ENCODE measurements at regions not wholly inside any gene's neighbourhood (a gene's known extent, or its start where the extent isn't known, plus 50 kb on each side); places are given as distances from the start of the nearest gene placed in this dataset.

- H3K27me3 ChIP-seq, result no peaks in the 10 kb centered on the region
- TF ChIP-seq Cebpa-rat (IDR thresholded peaks at IDR 0.05), result no peak
- peaks cover 0 to 16% (median 7%) of the 10 kb centered on the region in 11 experiments; a peak in 8 of 22 replicates for H3K9me3 ChIP-seq (replicated peaks in 1 of 11)
- no peaks in the 10 kb centered on the region for H4K20me1 ChIP-seq
- H3K36me3 ChIP-seq, result no peaks in the 10 kb centered on the region
- H3K4me3 ChIP-seq, result no peak overlapping the region
- H3K4me1 ChIP-seq, result peaks cover 0 to 3% (median 0%) of the 10 kb centered on the region in 10 experiments; a peak in 2 of 20 replicates
- no peak overlapping the region for H3K27ac ChIP-seq
- H3K9ac ChIP-seq, result no peak overlapping the region
- H3K4me2 ChIP-seq, result no peak overlapping the region
Measured at GRCh38 chr3:94978084-94978483, 915.2 kb downstream of the NSUN3 start.

- Histone ChIP-seq H3K9ac (no peak overlapping the region), H3K27ac (no peak overlapping the region), H3K4me3 (no peak overlapping the region), H3K36me3 (no peaks in the 10 kb centered on the region), H3K27me3 (no peaks in the 10 kb centered on the region), H3K4me1 (no peaks in the 10 kb centered on the region), H4K20me1 (no peaks in the 10 kb centered on the region), H3K9me3 (replicated peaks in 1 of 11) (peaks cover 0 to 6% (median 3%) of the 10 kb centered on the region in 11 experiments; a peak in 6 of 22 replicates), H3K4me2 (no peak overlapping the region)
- TF ChIP-seq Cebpa-rat (IDR thresholded peaks at IDR 0.05), result no peak
Measured at GRCh38 chr3:94985778-94986177, 922.9 kb downstream of the NSUN3 start.

- H3K4me3 ChIP-seq, result no peak overlapping the region
- H3K27me3 ChIP-seq, result no peaks in the 10 kb centered on the region
- no peak overlapping the region for H3K9ac ChIP-seq
- no peaks in the 10 kb centered on the region for H4K20me1 ChIP-seq
- peak overlapping the region in 3 of 11 experiments; percentile 58 to 70 (median 60); a peak in 3 of 22 replicates for H3K4me2 ChIP-seq
- no peaks in the 10 kb centered on the region for H3K9me3 ChIP-seq (replicated peaks in 1 of 11)
- no peaks in the 10 kb centered on the region for H3K36me3 ChIP-seq
- peaks cover 0 to 12% (median 6%) of the 10 kb centered on the region in 10 experiments; a peak in 13 of 20 replicates for H3K4me1 ChIP-seq
- TF ChIP-seq Cebpa-rat (IDR thresholded peaks at IDR 0.05), result no peak
- no peak overlapping the region for H3K27ac ChIP-seq
Measured at GRCh38 chr3:94990952-94991705, 928.3 kb downstream of the NSUN3 start.

GRCh38 chr3:94996743-94997142, 933.9 kb downstream of the NSUN3 start:
- Histone ChIP-seq H3K27ac (no peak overlapping the region), H3K4me2 (no peak overlapping the region), H3K4me1 (peaks cover 0 to 8% (median 4%) of the 10 kb centered on the region in 10 experiments; a peak in 13 of 20 replicates), H4K20me1 (no peaks in the 10 kb centered on the region), H3K27me3 (no peaks in the 10 kb centered on the region), H3K36me3 (no peaks in the 10 kb centered on the region), H3K9me3 (replicated peaks in 1 of 11) (no peaks in the 10 kb centered on the region), H3K4me3 (no peak overlapping the region), H3K9ac (no peak overlapping the region)
- no peak for TF ChIP-seq Cebpa-rat (IDR thresholded peaks at IDR 0.05)

- TF ChIP-seq Cebpa-rat (IDR thresholded peaks at IDR 0.05), result no peak
- Histone ChIP-seq H3K27ac (no peak overlapping the region), H3K36me3 (no peaks in the 10 kb centered on the region), H4K20me1 (no peaks in the 10 kb centered on the region), H3K4me1 (no peaks in the 10 kb centered on the region), H3K9me3 (replicated peaks in 1 of 11) (no peaks in the 10 kb centered on the region), H3K27me3 (no peaks in the 10 kb centered on the region), H3K4me2 (no peak overlapping the region), H3K9ac (no peak overlapping the region), H3K4me3 (no peak overlapping the region)
Measured at GRCh38 chr3:95002438-95003046, 939.7 kb downstream of the NSUN3 start.

GRCh38 chr3:95028688-95029087, 965.8 kb downstream of the NSUN3 start:
- H3K36me3 ChIP-seq, result no peaks in the 10 kb centered on the region
- no peaks in the 10 kb centered on the region for H3K27me3 ChIP-seq
- H4K20me1 ChIP-seq, result no peaks in the 10 kb centered on the region
- no peaks in the 10 kb centered on the region for H3K9me3 ChIP-seq (replicated peaks in 1 of 11)
- H3K4me1 ChIP-seq, result no peaks in the 10 kb centered on the region
- H3K9ac ChIP-seq, result no peak overlapping the region
- no peak overlapping the region for H3K4me2 ChIP-seq
- H3K4me3 ChIP-seq, result no peak overlapping the region
- no peak overlapping the region for H3K27ac ChIP-seq
- TF ChIP-seq Cebpa-rat (IDR thresholded peaks at IDR 0.05), result no peak

GRCh38 chr3:95029644-95030043, 966.8 kb downstream of the NSUN3 start:
- Histone ChIP-seq H3K27ac (no peak overlapping the region), H3K4me3 (no peak overlapping the region), H3K9ac (no peak overlapping the region), H4K20me1 (no peaks in the 10 kb centered on the region), H3K4me2 (no peak overlapping the region), H3K9me3 (replicated peaks in 1 of 11) (no peaks in the 10 kb centered on the region), H3K4me1 (no peaks in the 10 kb centered on the region), H3K36me3 (no peaks in the 10 kb centered on the region), H3K27me3 (no peaks in the 10 kb centered on the region)
- TF ChIP-seq Cebpa-rat (IDR thresholded peaks at IDR 0.05), result no peak

- no peaks in the 10 kb centered on the region for H4K20me1 ChIP-seq
- no peaks in the 10 kb centered on the region for H3K27me3 ChIP-seq
- no peak overlapping the region for H3K9ac ChIP-seq
- no peak overlapping the region for H3K27ac ChIP-seq
- H3K4me3 ChIP-seq, result no peak overlapping the region
- H3K9me3 ChIP-seq (replicated peaks in 1 of 11), result peaks cover 0 to 9% (median 0%) of the 10 kb centered on the region in 11 experiments; a peak in 2 of 22 replicates
- no peaks in the 10 kb centered on the region for H3K36me3 ChIP-seq
- no peak for TF ChIP-seq Cebpa-rat (IDR thresholded peaks at IDR 0.05)
- H3K4me2 ChIP-seq, result no peak overlapping the region
- H3K4me1 ChIP-seq, result no peaks in the 10 kb centered on the region
Measured at GRCh38 chr3:95036526-95037021, 973.7 kb downstream of the NSUN3 start.

GRCh38 chr3:95037097-95037496, 974.2 kb downstream of the NSUN3 start:
- Histone ChIP-seq H3K9me3 (replicated peaks in 1 of 11) (peaks cover 0 to 9% (median 0%) of the 10 kb centered on the region in 11 experiments; a peak in 2 of 22 replicates), H3K4me3 (no peak overlapping the region), H3K36me3 (no peaks in the 10 kb centered on the region), H4K20me1 (no peaks in the 10 kb centered on the region), H3K4me1 (no peaks in the 10 kb centered on the region), H3K4me2 (no peak overlapping the region), H3K9ac (no peak overlapping the region), H3K27ac (no peak overlapping the region), H3K27me3 (no peaks in the 10 kb centered on the region)
- TF ChIP-seq Cebpa-rat (IDR thresholded peaks at IDR 0.05), result no peak
